Endothelial cell (in vitro differentiated cells): ENCODE measurements at regions not wholly inside any gene's neighbourhood (a gene's known extent, or its start where the extent isn't known, plus 50 kb on each side); places are given as distances from the start of the nearest gene placed in this dataset.

Experiments
- DNase-seq: peaks from one replicate; pipeline ENCODE4 v3.0.0; 2021; ENCODE audit warnings: low spot score
- H3K27ac Mint-ChIP-seq: one replicate; pipeline ENCODE4 v1.8.0; 2021; ENCODE audit warnings: mixed read lengths, inconsistent platforms; ENCODE audit not compliant: unreplicated experiment
- H3K27me3 Mint-ChIP-seq: one replicate; pipeline ENCODE4 v1.8.0; 2021; ENCODE audit warnings: mild to moderate bottlenecking, moderate library complexity, mixed read lengths, inconsistent platforms; ENCODE audit not compliant: unreplicated experiment
- H3K36me3 Mint-ChIP-seq: one replicate; pipeline ENCODE4 v1.8.0; 2021; ENCODE audit warnings: mild to moderate bottlenecking, low read depth, mixed read lengths, inconsistent platforms; ENCODE audit not compliant: unreplicated experiment
- H3K4me1 Mint-ChIP-seq: one replicate; pipeline ENCODE4 v1.8.0; 2021; ENCODE audit warnings: mild to moderate bottlenecking, mixed read lengths, inconsistent platforms; ENCODE audit not compliant: unreplicated experiment
- H3K4me3 Mint-ChIP-seq: one replicate; pipeline ENCODE4 v1.8.0; 2021; ENCODE audit warnings: mild to moderate bottlenecking, mixed read lengths, inconsistent platforms; ENCODE audit not compliant: unreplicated experiment
- H3K9me3 Mint-ChIP-seq: one replicate; pipeline ENCODE4 v1.8.0; 2021; ENCODE audit warnings: mixed read lengths, inconsistent platforms; ENCODE audit not compliant: unreplicated experiment
- CTCF ChIP-seq: fragments of 200-600 bp; sonication (generic); IDR thresholded peaks from one replicate; pipeline ENCODE4 v1.5.0; 2021; ENCODE audit warnings: antibody characterized with exemption; ENCODE audit not compliant: unreplicated experiment

- no peaks in the 10 kb centered on the region for H3K9me3 Mint-ChIP-seq
- no peaks in the 10 kb centered on the region for H3K4me1 Mint-ChIP-seq
- no peaks in the 10 kb centered on the region for H3K27me3 Mint-ChIP-seq
- DNase-seq = no peak
- no peaks in the 10 kb centered on the region for H3K36me3 Mint-ChIP-seq
- no peak overlapping the region for H3K4me3 Mint-ChIP-seq
- TF ChIP-seq CTCF = no peak
- H3K27ac Mint-ChIP-seq = no peak overlapping the region
Measured at GRCh38 chr17:55572599-55572998, 61.3 kb upstream of the SMIM36 start.

GRCh38 chr17:55572139-55572538, 60.9 kb upstream of the SMIM36 start:
- no peaks in the 10 kb centered on the region for H3K4me1 Mint-ChIP-seq
- no peak for TF ChIP-seq CTCF
- no peak for DNase-seq
- no peaks in the 10 kb centered on the region for H3K9me3 Mint-ChIP-seq
- no peak overlapping the region for H3K27ac Mint-ChIP-seq
- H3K4me3 Mint-ChIP-seq = no peak overlapping the region
- H3K27me3 Mint-ChIP-seq = no peaks in the 10 kb centered on the region
- H3K36me3 Mint-ChIP-seq = no peaks in the 10 kb centered on the region

GRCh38 chr17:55571095-55571494, 59.8 kb upstream of the SMIM36 start:
- Mint-ChIP-seq H3K4me3 (no peak overlapping the region), H3K36me3 (no peaks in the 10 kb centered on the region), H3K9me3 (no peaks in the 10 kb centered on the region), H3K27ac (no peak overlapping the region), H3K4me1 (no peaks in the 10 kb centered on the region), H3K27me3 (no peaks in the 10 kb centered on the region)
- no peak for DNase-seq
- TF ChIP-seq CTCF = no peak

GRCh38 chr17:55570391-55570790, 59.1 kb upstream of the SMIM36 start:
- Mint-ChIP-seq H3K4me3 (no peak overlapping the region), H3K4me1 (no peaks in the 10 kb centered on the region), H3K36me3 (no peaks in the 10 kb centered on the region), H3K9me3 (no peaks in the 10 kb centered on the region), H3K27me3 (no peaks in the 10 kb centered on the region), H3K27ac (no peak overlapping the region)
- no peak for TF ChIP-seq CTCF
- DNase-seq = no peak

GRCh38 chr17:55567240-55568214, 56.3 kb upstream of the SMIM36 start:
- Mint-ChIP-seq H3K27me3 (no peaks in the 10 kb centered on the region), H3K9me3 (no peaks in the 10 kb centered on the region), H3K27ac (no peak overlapping the region), H3K36me3 (no peaks in the 10 kb centered on the region), H3K4me1 (no peaks in the 10 kb centered on the region), H3K4me3 (no peak overlapping the region)
- DNase-seq = no peak
- TF ChIP-seq CTCF = no peak
